PC-3 (cell line): ENCODE measurements at regions not wholly inside any gene's neighbourhood (a gene's known extent, or its start where the extent isn't known, plus 50 kb on each side); places are given as distances from the start of the nearest gene placed in this dataset.
"Not testable (repeated sequence)": the region's sequence is repeated elsewhere in the genome, so short reads cannot be mapped to it uniquely, and the experiment has no call there.

Source experiments
- ATAC-seq: fragments of 200-7000 bp; cut with Tn5 transposase; 2 replicates; pipeline ENCODE4 v1.9.1; 2020; ENCODE audit warnings: mild to moderate bottlenecking, moderate library complexity
- BruUV-seq: library from RNA; stranded (reverse); fragments of 400-500 nt; replicated peaks from 2 replicates; lab custom pipeline; 2021; lab: Mats Ljungman, UMichigan
- CTCF ChIA-PET: fragments of 300-600 bp; sonication (Branson Sonifier 250); formaldehyde crosslinking; loops from one replicate; lab custom pipeline; 2022; ENCODE audit warnings: antibody characterized with exemption; lab: Charles Lee
- POLR2A ChIA-PET: fragments of 300-600 bp; sonication (Branson Sonifier 250); formaldehyde crosslinking; loops from one replicate; lab custom pipeline; 2022; ENCODE audit warnings: antibody characterized with exemption; ENCODE audit not compliant: unreplicated experiment; lab: Charles Lee
- DNase-seq: peaks from one replicate; pipeline ENCODE4 v3.0.0-alpha.2; 2015
- H2AFZ ChIP-seq: fragments of 300-600 bp; sonication (generic); 2 replicates; pipeline ENCODE4 v1.6.0; 2016; ENCODE audit warnings: antibody characterized with exemption, low read length
- H3F3A ChIP-seq: fragments of 300-600 bp; sonication (generic); one replicate; pipeline ENCODE4 v1.6.0; 2017; ENCODE audit warnings: antibody characterized with exemption, low read length, control low read depth, mild to moderate bottlenecking; ENCODE audit not compliant: unreplicated experiment
- H3K27ac ChIP-seq: fragments of 300-600 bp; sonication (generic); 2 replicates; pipeline ENCODE4 v1.5.1; 2016; ENCODE audit warnings: mild to moderate bottlenecking, low read length
- H3K27me3 ChIP-seq: fragments of 300-600 bp; sonication (generic); 2 replicates; pipeline ENCODE4 v1.6.1; 2016; ENCODE audit warnings: low read length, mixed read lengths
- H3K36me3 ChIP-seq: fragments of 300-600 bp; sonication (generic); 2 replicates; pipeline ENCODE4 v1.6.1; 2016; ENCODE audit warnings: low read depth, mixed run types, low read length, mixed read lengths
- H3K4me1 ChIP-seq: fragments of 300-600 bp; sonication (generic); 2 replicates; pipeline ENCODE4 v1.5.1; 2016; ENCODE audit warnings: low read length; ENCODE audit not compliant: insufficient read depth
- H3K4me2 ChIP-seq: fragments of 300-600 bp; sonication (generic); 2 replicates; pipeline ENCODE4 v1.6.0; 2016; ENCODE audit warnings: low read length
- H3K4me3 ChIP-seq: fragments of 300-600 bp; sonication (generic); 2 replicates; pipeline ENCODE4 v1.5.1; 2016; ENCODE audit warnings: mild to moderate bottlenecking, low read length, mixed read lengths
- H3K79me2 ChIP-seq: fragments of 300-600 bp; sonication (generic); 2 replicates; pipeline ENCODE4 v1.6.1; 2017; ENCODE audit warnings: low read length, mixed read lengths
- H3K9ac ChIP-seq: fragments of 300-600 bp; sonication (generic); 2 replicates; pipeline ENCODE4 v1.6.0; 2016; ENCODE audit warnings: mild to moderate bottlenecking, low read length
- H3K9me2 ChIP-seq: fragments of 300-600 bp; sonication (generic); replicated peaks from 2 replicates; pipeline ENCODE4 v1.6.1; 2016; ENCODE audit warnings: mixed run types, low read length, mixed read lengths
- H3K9me3 ChIP-seq: fragments of 300-600 bp; sonication (generic); 2 replicates; pipeline ENCODE4 v1.6.1; 2016; ENCODE audit warnings: low read length, mixed read lengths
- H4K20me1 ChIP-seq: fragments of 300-600 bp; sonication (generic); 2 replicates; pipeline ENCODE4 v1.6.1; 2016; ENCODE audit warnings: low read length, mixed read lengths
- EZH2 ChIP-seq: fragments of 300-600 bp; sonication (generic); IDR thresholded peaks from one replicate; pipeline ENCODE4 v1.6.1; 2017; ENCODE audit warnings: antibody characterized with exemption, mild to moderate bottlenecking, low read length; ENCODE audit not compliant: unreplicated experiment
- EZH2phosphoT487 ChIP-seq: fragments of 300-600 bp; sonication (generic); IDR thresholded peaks from 2 replicates; pipeline ENCODE4 v1.6.1; 2018; ENCODE audit warnings: mild to moderate bottlenecking, antibody characterized with exemption, low read length, borderline replicate concordance
- intact Hi-C: fragments of 100-400 bp; cut with micrococcal nuclease; formaldehyde crosslinking; loops from 2 replicates; pipeline ENCODE4 v1.9.0; 2023
- TF ChIP-seq, protein P1 (sequence below): fragments of 300-600 bp; sonication (generic); conservative IDR thresholded peaks from 2 replicates; pipeline ENCODE4 v1.5.1; 2017; ENCODE audit warnings: antibody characterized with exemption, low read depth, mild to moderate bottlenecking, low read length

DNA sequence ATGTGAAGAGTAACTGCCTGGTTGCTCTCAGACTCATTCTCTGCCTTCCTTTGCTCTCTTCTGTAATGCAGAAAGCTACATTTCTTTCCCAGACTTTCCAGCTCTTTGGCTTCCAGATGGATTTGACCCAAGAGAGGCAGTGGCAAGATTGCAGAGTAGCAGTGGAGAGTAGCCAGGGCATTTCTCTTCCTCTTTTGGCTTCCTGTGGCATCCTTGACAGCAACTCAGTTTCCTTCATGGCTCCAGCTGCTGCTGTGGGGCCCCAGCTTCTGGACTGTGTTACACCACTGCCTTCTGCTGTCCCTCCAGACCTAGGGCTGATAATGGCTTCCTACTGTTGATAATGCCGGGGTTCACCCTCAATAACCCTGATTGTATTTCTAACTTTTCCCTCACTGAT, 469.4 kb upstream of the SPRED2 start:
- no peak overlapping the region for H2AFZ ChIP-seq
- ATAC-seq = no peak
- H3K79me2 ChIP-seq = no peaks in the 10 kb centered on the region
- no peaks in the 10 kb centered on the region for H3K4me1 ChIP-seq
- H3K9me3 ChIP-seq = no peaks in the 10 kb centered on the region
- no TSS peak for BruUV-seq
- CTCF ChIA-PET = no interaction called here
- H3K27me3 ChIP-seq = peaks cover 76% of the 10 kb centered on the region
- H3K36me3 ChIP-seq = no peaks in the 10 kb centered on the region
- intact Hi-C loops = no loop called here
- no peaks in the 10 kb centered on the region for H4K20me1 ChIP-seq
- no peak overlapping the region for H3K4me3 ChIP-seq
- H3F3A ChIP-seq = no peaks in the 10 kb centered on the region
- no peak overlapping the region for H3K27ac ChIP-seq
- H3K9me2 ChIP-seq = no peaks in the 10 kb centered on the region
- DNase-seq = no peak
- H3K4me2 ChIP-seq = no peak overlapping the region
- TF ChIP-seq, protein P1, sequence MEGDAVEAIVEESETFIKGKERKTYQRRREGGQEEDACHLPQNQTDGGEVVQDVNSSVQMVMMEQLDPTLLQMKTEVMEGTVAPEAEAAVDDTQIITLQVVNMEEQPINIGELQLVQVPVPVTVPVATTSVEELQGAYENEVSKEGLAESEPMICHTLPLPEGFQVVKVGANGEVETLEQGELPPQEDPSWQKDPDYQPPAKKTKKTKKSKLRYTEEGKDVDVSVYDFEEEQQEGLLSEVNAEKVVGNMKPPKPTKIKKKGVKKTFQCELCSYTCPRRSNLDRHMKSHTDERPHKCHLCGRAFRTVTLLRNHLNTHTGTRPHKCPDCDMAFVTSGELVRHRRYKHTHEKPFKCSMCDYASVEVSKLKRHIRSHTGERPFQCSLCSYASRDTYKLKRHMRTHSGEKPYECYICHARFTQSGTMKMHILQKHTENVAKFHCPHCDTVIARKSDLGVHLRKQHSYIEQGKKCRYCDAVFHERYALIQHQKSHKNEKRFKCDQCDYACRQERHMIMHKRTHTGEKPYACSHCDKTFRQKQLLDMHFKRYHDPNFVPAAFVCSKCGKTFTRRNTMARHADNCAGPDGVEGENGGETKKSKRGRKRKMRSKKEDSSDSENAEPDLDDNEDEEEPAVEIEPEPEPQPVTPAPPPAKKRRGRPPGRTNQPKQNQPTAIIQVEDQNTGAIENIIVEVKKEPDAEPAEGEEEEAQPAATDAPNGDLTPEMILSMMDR = no peak
- TF ChIP-seq EZH2 (no peak), EZH2phosphoT487 (no peak)
- POLR2A ChIA-PET = no interaction called here
- H3K9ac ChIP-seq = no peak overlapping the region

DNA sequence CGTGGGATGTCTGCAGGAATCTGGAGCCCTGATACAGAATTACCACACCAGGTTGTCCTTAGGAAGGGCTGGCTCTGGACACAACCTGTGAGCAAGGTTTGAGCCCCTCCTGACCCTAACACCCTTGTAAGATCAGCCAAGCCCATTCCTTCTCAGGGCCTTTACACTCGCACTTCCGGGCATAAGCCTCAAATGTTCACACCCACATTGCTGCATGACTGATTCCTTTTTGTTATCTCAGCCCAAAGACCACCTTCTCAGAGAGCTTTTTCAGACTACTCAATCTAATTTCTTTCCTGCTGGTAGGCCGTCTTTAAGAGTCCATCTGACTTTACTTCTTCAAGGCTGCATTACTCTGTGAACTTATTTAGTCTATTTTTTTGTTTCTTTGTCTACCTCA, 464.0 kb upstream of the SPRED2 start:
- ATAC-seq (no peak), DNase-seq (no peak)
- ChIA-PET POLR2A (no interaction called here), CTCF (no interaction called here)
- Histone ChIP-seq H3K9ac (no peak overlapping the region), H3K4me1 (no peaks in the 10 kb centered on the region), H3K79me2 (no peaks in the 10 kb centered on the region), H3K9me2 (no peaks in the 10 kb centered on the region), H3K9me3 (no peaks in the 10 kb centered on the region), H3F3A (no peaks in the 10 kb centered on the region), H3K4me3 (no peak overlapping the region), H3K4me2 (no peak overlapping the region), H3K27me3 (peaks cover 40% of the 10 kb centered on the region), H3K36me3 (no peaks in the 10 kb centered on the region), H3K27ac (no peak overlapping the region), H2AFZ (no peak overlapping the region), H4K20me1 (no peaks in the 10 kb centered on the region)
- TF ChIP-seq, protein P1 = no peak
- intact Hi-C loops = no loop called here
- no TSS peak for BruUV-seq

DNA sequence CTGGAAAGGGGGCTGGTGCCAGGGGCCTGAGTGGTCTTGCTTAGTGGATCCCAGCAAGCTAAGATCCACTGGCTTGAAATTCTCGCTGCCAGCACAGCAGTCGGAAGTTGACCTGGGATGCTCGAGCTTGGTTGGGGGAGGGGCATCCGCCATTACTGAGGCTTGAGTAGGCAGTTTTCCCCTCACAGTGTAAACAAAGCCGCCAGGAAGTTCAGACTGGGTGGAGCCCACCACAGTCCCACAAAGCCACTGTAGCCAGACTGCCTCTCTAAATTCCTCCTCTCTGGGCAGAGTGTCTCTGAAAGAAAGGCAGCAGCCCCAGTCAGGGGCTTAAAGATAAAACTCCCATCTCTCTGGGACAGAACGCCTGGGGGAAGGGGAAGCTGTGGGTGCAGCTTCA, 457.7 kb upstream of the SPRED2 start:
- H2AFZ ChIP-seq, H3K4me2 ChIP-seq, DNase-seq, H3K27ac ChIP-seq, ATAC-seq, H3K9ac ChIP-seq, H4K20me1 ChIP-seq, H3K4me1 ChIP-seq, H3F3A ChIP-seq, BruUV-seq, intact Hi-C loops, H3K9me2 ChIP-seq, H3K4me3 ChIP-seq, CTCF ChIA-PET, H3K79me2 ChIP-seq, POLR2A ChIA-PET, H3K36me3 ChIP-seq, H3K9me3 ChIP-seq: not testable (repeated sequence)
- peaks cover 27% of the 10 kb centered on the region for H3K27me3 ChIP-seq
